ENCODE measurements at regions not wholly inside any gene's neighbourhood (a gene's known extent, or its start where the extent isn't known, plus 50 kb on each side); places are given as distances from the start of the nearest gene placed in this dataset.

- DNase-seq: no peak
Measured at GRCh38 chr12:115043079-115043478, 359.1 kb upstream of the TBX3 start.

DNA sequence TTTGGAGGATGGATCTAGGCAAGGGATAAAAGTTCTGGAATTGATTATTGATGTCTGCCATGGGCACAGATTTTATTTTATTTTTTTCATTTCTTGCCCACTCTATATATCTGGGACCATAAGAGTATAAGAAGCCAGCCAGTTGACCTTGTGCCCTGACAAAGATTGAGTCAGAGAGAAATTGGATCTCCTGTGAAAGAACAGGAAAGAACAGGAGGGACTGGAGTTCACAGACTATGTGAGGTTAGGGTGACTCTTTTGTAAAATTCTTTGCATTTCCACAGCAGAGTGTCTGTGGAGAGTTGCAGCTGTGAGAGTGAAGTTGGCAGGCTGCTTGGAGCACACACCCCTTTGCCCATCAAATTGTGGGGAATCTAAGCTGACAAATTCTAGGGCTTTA, 358.4 kb upstream of the TBX3 start:
- no peak for DNase-seq

DNA sequence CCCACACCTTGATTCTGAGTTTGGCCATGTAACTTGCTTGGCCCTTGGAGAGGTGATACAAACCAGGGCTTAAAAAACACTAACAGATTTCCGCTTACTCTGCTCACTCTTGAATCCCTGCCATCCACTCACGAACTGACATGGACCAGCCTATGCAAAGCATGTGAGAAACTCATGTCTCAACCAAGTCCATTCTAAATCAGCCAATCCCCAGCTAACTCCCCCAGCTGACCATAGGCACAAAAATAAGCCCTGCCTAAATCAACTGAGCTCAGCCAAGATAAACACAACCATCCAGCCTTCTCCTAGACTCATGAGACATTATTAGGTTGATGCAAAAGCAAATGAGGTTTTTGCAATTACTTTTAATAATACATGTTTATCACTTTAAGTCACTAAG, 353.9 kb upstream of the TBX3 start:
- DNase-seq: no peak

DNA sequence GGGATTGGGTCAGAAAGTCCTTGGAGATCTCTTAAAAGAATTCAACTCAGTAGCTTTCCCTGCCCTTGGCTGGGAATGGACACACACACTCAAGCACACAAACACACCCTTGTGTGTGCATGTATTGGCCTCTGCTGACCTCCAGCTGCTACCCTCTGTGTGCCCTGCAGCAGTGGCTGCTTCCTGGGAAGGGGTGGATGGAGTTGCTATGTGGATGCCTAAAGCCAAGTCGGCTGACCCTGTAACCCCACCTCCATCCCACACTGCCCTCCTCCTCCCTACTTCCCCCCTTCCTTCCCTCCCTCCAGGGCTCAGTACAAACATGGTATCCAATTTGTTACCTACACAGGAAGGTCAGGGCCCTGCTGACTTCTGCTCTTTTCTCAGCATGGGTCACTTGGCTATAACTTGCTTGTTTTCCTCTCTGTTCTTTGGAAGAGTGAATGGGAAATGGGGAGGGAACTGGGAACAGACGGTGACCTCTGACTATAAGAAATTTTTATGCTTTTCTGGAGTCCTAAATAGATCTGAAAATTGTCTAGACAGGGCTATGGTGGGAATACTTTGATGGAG, 351.6 kb upstream of the TBX3 start:
- no peak for DNase-seq

DNA sequence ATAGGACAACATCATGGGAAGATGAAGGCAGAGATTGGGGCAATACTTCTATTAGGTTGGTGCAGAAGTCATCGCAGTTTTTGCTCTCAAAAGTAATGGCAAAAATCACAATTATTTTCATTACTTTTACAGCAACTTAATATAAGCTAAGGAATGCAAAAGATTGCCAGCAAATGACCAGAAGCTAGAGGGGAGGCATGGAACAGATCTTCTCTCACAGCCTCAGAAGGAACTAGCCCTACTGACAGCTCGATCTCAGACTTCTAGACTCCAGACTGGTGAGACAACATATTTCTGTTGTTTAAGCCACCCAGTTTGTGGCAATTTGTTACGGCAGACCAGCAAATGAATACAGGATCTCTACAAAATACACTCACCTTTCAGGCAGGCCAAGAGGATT, 348.5 kb upstream of the TBX3 start:
- no peak for DNase-seq

DNA sequence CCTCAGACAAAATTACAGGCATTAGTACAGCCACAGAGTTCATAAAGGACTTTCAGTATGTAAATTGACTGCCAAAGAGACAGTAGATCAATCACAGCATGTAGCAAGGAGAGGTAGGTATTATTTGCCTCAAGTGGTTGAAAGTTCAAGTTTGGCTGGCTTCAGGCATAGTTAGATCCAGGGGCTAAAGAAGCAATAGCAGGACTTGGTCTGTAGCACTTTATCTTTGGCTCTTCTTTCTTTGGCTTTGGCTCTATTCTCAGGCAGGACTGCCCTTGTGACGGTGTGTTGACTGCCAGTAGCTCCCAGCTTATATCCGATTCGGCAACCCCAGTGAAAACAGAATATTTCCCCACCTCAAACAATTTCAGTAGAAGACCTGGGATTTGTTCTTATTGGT, 346.0 kb upstream of the TBX3 start:
- no peak for DNase-seq

DNA sequence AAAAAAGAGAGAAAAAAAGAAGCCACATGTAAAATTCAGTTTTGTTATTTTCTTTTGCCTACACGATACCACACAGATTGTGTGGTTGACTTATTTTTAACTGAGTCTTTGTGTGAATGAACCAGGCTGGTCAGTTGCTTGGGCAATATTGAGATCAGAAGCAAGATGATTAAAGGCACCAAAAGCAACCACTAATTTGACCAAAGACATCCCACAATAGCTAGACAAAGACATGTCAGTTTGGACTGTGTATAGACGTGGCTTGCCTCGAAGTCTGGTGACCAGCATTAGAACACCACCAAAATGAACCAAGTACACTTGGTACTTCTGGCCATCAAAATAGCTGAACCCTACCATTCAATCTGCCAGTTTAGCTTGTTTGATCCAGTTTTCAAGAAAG, 340.6 kb upstream of the TBX3 start:
- DNase-seq: no peak

DNA sequence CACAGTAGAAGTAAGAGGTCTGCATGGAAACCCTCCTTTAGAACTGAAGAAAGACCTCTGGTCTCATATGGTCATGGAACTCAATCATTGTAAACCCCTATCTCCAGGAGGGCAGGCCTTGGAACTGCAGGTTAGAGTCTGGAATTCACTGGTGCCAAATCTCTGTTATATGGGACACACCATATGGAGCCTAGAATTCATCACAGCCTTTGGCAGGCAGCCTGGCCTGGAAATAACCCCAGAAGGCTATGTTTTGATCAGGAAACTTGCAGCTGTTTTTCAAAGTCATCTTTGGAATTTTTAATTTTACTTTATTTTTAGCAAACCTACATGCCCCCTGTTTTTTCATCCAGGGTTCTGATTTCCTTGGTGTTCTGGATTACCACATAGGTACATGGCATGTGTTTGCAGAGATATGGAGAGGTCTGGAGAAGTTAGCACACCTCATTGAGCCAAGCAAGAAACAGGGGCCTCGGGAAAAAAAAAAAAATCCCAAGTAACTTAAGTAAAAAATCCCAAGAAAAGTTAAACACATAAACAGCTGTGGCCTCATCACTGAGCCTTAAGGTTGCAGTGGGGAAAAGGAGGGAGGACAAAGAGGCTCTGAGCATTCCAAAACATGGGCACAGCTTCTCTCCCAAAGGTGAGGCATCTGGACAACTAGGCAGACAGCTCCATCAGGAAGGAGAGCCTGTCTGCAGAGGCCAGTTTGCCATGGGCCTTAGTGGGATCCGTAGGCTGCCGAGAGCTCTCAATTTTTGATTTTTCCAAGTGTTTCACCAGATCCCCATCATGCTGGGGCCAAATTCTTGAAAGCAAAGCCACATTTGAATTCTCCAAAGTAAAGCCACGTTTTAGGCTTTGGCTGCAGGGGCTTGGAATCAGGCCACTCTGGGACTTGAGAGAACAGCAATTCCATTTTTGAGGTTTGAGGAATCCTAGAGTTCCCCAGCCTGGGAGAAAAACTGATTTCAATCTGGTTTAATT, 339.6 kb upstream of the TBX3 start:
- no peak for DNase-seq

DNA sequence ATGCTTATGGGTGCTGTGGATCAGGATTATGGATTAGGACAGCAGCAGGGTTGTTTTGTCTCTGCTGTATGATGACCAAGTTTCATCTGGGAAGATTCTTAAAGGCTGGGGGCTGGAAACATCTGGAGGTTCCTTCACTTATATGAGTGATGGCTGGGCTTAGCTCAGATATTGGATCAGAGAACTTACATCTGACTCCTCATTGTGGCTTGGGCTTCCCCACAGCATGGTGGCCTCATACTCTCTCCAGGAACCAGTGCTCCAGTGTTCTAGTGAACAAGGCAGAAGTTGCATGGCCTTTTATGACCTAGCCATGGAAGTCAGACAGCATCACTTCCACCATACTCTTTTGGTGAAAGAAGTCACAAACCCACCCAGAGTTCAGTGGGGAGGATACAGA, 336.1 kb upstream of the TBX3 start:
- no peak for DNase-seq

DNA sequence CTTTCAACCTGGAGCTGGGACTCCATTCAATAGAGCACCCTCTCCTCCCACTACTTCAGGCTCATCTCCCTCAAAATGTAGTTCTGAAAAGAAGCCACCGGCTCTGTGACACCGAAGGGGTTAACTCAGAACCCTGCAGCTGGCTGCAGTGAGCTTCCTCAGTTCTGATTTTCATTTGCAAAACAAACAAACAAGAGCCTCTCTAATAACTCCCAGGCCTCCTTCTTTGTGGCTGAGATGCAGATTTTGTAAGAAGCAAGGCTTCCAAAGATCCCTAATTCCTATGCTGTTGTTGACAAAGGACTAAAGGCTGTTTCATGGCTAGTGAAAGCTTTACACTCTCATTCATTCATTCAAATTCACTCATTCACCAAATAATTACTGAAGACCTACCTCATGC, 333.4 kb upstream of the TBX3 start:
- DNase-seq: no peak

GRCh38 chr12:115013236-115013981, 329.4 kb upstream of the TBX3 start:
- DNase-seq: no peak

DNA sequence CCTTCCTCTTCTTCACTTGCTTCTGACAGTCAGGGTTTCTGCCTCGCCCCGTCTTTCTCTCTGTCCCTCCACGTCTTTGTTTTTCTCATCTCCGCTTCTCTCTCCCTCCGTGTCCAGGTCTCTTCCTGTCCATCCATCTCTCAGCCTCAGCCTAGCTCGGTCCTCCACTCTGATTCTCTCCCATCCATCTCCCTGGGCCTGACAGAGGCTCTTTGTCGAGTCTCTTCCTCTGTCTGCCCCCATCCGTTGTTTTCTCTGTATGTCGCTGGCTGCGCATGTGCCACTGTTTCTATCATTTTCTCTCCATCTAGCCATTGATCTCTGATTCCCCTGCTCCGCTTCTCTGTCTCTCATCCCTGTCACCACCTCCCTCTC, 328.9 kb upstream of the TBX3 start:
- no peak for DNase-seq

DNA sequence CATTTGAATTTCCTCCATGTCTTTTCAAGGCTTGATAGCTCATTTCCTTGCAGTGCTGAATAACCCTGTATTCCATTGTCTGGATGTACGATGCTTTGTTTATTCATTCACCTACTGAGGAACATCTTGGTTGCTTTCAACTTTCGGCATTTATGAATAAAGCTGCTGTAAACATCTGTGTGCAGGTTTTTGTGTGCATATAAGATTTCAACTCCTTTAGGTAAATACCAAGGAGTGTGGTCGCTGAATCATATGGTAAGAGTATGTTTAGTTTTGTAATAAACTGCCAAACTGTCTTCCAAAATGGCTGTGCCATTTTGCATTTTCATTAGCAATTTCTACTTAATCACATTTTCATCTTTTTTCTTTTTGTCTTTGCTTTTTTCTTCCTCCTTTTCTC, 327.7 kb upstream of the TBX3 start:
- DNase-seq: no peak

GRCh38 chr12:115010324-115010995, 326.5 kb upstream of the TBX3 start:
- DNase-seq: no peak

- no peak for DNase-seq
Measured at GRCh38 chr12:115008929-115009328, 325.0 kb upstream of the TBX3 start.

- no peak for DNase-seq
Measured at GRCh38 chr12:115004470-115005146, 320.6 kb upstream of the TBX3 start.

GRCh38 chr12:115002434-115002833, 318.5 kb upstream of the TBX3 start:
- no peak for DNase-seq

DNA sequence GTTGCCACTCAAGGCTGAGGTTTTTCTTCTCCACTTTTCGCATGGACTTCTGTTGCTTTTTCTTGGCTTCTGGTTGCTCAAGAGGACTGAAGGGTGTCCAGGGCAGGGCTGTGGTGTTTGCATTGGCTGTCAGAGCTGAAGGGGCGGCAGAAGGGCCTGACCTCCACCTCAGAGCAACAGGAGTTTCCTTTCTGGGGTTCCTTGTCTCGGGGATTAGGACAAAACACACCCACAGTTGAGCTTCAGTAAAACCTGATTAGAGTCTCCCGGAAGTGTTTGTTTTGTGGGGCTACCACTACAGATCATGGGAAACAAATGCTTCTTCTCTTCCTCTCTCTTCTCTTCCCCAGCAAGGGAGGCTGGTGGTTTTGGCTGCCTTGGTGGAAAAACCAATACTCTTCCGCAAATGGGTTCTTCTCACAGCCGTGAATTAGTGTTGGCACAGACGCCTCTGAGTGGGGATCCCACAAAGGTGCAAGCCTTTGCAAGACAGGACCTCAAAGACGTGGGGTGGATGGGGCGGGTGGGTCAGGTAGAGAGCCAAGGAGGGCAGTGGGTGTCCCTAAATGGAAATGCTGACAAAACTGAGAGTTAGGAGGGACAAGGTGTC, 317.7 kb upstream of the TBX3 start:
- DNase-seq: no peak

- no peak for DNase-seq
Measured at GRCh38 chr12:115000038-115000437, 316.1 kb upstream of the TBX3 start.

GRCh38 chr12:114998750-114999128, 314.8 kb upstream of the TBX3 start:
- DNase-seq: no peak

- DNase-seq: no peak
Measured at GRCh38 chr12:114998118-114998749, 314.3 kb upstream of the TBX3 start.

GRCh38 chr12:114996382-114996781, 312.4 kb upstream of the TBX3 start:
- DNase-seq: no peak
